CD14-positive monocyte (primary cell): ENCODE measurements at regions not wholly inside any gene's neighbourhood (a gene's known extent, or its start where the extent isn't known, plus 50 kb on each side); places are given as distances from the start of the nearest gene placed in this dataset.

ENCODE experiments used
- DNase-seq, 3 donors: peaks; one replicate each; pipeline ENCODE4 v3.0.0-alpha.2; 2011 to 2022
- H2AFZ ChIP-seq: 2 replicates; pipeline ENCODE4 v1.6.0; 2012; ENCODE audit warnings: mild to moderate bottlenecking, low read depth, low read length, inconsistent platforms; ENCODE audit not compliant: insufficient read depth, poor library complexity, severe bottlenecking
- H3K27ac ChIP-seq, 2 donors: 1 replicate in 1 of 2; 2 replicates in 1 of 2; pipeline ENCODE4 v1.5.1; 2012 to 2013; ENCODE audit warnings: low read length in 2 of 2, control low read depth in 1 of 2, inconsistent platforms in 1 of 2, low read depth in 1 of 2, mild to moderate bottlenecking in 1 of 2
- H3K27me3 ChIP-seq, 2 donors: one replicate each; pipeline versions ENCODE4 v1.6.0 to v1.6.1; 2011 to 2013; ENCODE audit warnings: low read length in 2 of 2; ENCODE audit not compliant: control insufficient read depth in 2 of 2, insufficient read depth in 2 of 2
- H3K36me3 ChIP-seq, 2 donors: replicated peaks in 1 of 2; 1 replicate in 1 of 2; 2 replicates in 1 of 2; pipeline versions ENCODE4 v1.5.1 to v1.6.1; 2012 to 2013; ENCODE audit warnings: low read length in 2 of 2, control low read depth in 1 of 2, inconsistent platforms in 1 of 2, mild to moderate bottlenecking in 1 of 2; ENCODE audit not compliant: insufficient read depth in 2 of 2, control insufficient read depth in 1 of 2
- H3K4me1 ChIP-seq, 2 donors: 1 replicate in 1 of 2; 2 replicates in 1 of 2; pipeline versions ENCODE4 v1.5.1 to v1.6.1; 2012 to 2013; ENCODE audit warnings: low read length in 2 of 2, control low read depth in 1 of 2, inconsistent platforms in 1 of 2, mild to moderate bottlenecking in 1 of 2, moderate library complexity in 1 of 2; ENCODE audit not compliant: insufficient read depth in 2 of 2, control insufficient read depth in 1 of 2
- H3K4me2 ChIP-seq: replicated peaks from 2 replicates; pipeline ENCODE3; 2012; ENCODE audit warnings: low read length, moderate library complexity, mild to moderate bottlenecking; ENCODE audit not compliant: poor library complexity, severe bottlenecking; ENCODE audit errors: extremely low read depth
- H3K4me3 ChIP-seq, 3 experiments: fragments of 200-600 bp in 1 of 3; sonication (generic) in 1 of 3; replicated peaks in 1 of 3; 1 replicate in 2 of 3; 2 replicates in 1 of 3; pipeline ENCODE4 v1.5.1; 2011 to 2013; ENCODE audit warnings: low read length in 3 of 3, mild to moderate bottlenecking in 3 of 3, control low read depth in 2 of 3, low read depth in 2 of 3, inconsistent platforms in 1 of 3, moderate library complexity in 1 of 3
- H3K79me2 ChIP-seq: 2 replicates; pipeline ENCODE4 v1.6.0; 2012; ENCODE audit warnings: mild to moderate bottlenecking, control low read depth, inconsistent platforms, low read length, moderate library complexity; ENCODE audit not compliant: insufficient read depth
- H3K9ac ChIP-seq: 2 replicates; pipeline ENCODE4 v1.6.0; 2017; ENCODE audit warnings: low read length, mild to moderate bottlenecking; ENCODE audit not compliant: insufficient read depth, poor library complexity, severe bottlenecking
- H3K9me3 ChIP-seq, 2 donors: replicated peaks in 1 of 2; 1 replicate in 1 of 2; 2 replicates in 1 of 2; pipeline versions ENCODE4 v1.5.1 to v1.6.1; 2012 to 2013; ENCODE audit warnings: low read length in 2 of 2, control low read depth in 1 of 2; ENCODE audit not compliant: control insufficient read depth in 1 of 2, insufficient read depth in 1 of 2
- H4K20me1 ChIP-seq: 2 replicates; pipeline ENCODE4 v1.6.0; 2012; ENCODE audit warnings: mild to moderate bottlenecking, low read length, control low read depth, moderate library complexity; ENCODE audit not compliant: insufficient read depth
- H3K27ac Mint-ChIP-seq, 7 donors: one replicate each; pipeline ENCODE4 v1.8.0; 2020; ENCODE audit warnings: mild to moderate bottlenecking in 7 of 7, mixed read lengths in 7 of 7, moderate library complexity in 6 of 7, inconsistent platforms in 2 of 7
- H3K27me3 Mint-ChIP-seq, 3 donors: one replicate each; pipeline ENCODE4 v1.8.0; 2021 to 2022; ENCODE audit warnings: low read depth in 3 of 3, mild to moderate bottlenecking in 3 of 3, mixed read lengths in 3 of 3, moderate library complexity in 3 of 3, inconsistent platforms in 1 of 3
- H3K36me3 Mint-ChIP-seq, 2 donors: one replicate each; pipeline ENCODE4 v1.8.0; 2020; ENCODE audit warnings: mixed read lengths in 2 of 2, inconsistent platforms in 1 of 2, mild to moderate bottlenecking in 1 of 2
- H3K4me1 Mint-ChIP-seq: one replicate; pipeline ENCODE4 v1.8.0; 2020; ENCODE audit warnings: mild to moderate bottlenecking, mixed read lengths
- H3K4me3 Mint-ChIP-seq, 2 donors: one replicate each; pipeline ENCODE4 v1.8.0; 2020; ENCODE audit warnings: mild to moderate bottlenecking in 2 of 2, mixed read lengths in 2 of 2, moderate library complexity in 1 of 2
- H3K9me3 Mint-ChIP-seq, 7 donors: one replicate each; pipeline ENCODE4 v1.8.0; 2020 to 2022; ENCODE audit warnings: mixed read lengths in 7 of 7, mild to moderate bottlenecking in 6 of 7, moderate library complexity in 6 of 7, inconsistent platforms in 2 of 7
- WGBS: methylation state at CpG from one replicate; pipeline ENCODE4 v1.1.5; 2013; ENCODE audit warnings: missing lambda C conversion rate; ENCODE audit not compliant: insufficient coverage; 5-methylcytosine and 5-hydroxymethylcytosine counted together
- intact Hi-C, 2 donors: fragments of 100-400 bp; cut with micrococcal nuclease; formaldehyde crosslinking; loops; one replicate each; pipeline versions ENCODE4 v1.15.0 to v1.15.1; 2023
- TF ChIP-seq, protein P1 (sequence below): fragments of 200-600 bp; IDR thresholded peaks from one replicate; pipeline ENCODE4 v1.8.0; 2022; ENCODE audit warnings: antibody characterized with exemption, mild to moderate bottlenecking

DNA sequence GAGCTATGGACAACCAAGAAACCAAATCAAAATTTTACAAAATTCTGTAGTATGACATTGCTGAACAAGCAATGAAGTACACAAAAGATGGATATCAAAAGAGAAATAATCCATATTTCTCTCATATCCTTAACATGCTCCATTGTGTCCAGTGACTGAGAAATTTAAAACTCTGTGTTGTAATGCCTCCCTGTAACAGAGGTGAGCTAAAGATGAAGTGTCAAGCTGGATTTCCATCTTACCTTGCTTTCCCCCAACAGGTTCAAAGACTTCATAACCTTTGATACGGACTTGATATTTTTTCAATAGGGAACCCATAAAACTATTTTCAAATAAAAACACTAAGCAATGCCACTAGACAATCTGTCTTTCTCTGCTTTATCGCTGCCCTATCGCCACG is 95.7 kb upstream of the SERTAD2 start:
- Histone ChIP-seq H3K9me3 (no peaks in the 10 kb centered on the region), H2AFZ (peak overlapping the region; percentile 75), H4K20me1 (no peaks in the 10 kb centered on the region), H3K27me3 (no peaks in the 10 kb centered on the region), H3K27ac (peak overlapping the region in 1 of 2 donors; percentile 100), H3K4me1 (peaks cover 39 to 44% of the 10 kb centered on the region in 2 donors), H3K36me3 (no peaks in the 10 kb centered on the region), H3K4me2 (peak overlapping the region; percentile 93), H3K9ac (peak overlapping the region; percentile 97), H3K4me3 (peak overlapping the region; percentile 85 to 98 (median 97)), H3K79me2 (peaks cover 48% of the 10 kb centered on the region)
- no peaks in the 10 kb centered on the region for H3K27me3 Mint-ChIP-seq
- H3K9me3 Mint-ChIP-seq = no peaks in the 10 kb centered on the region
- H3K4me3 Mint-ChIP-seq = peak overlapping the region; percentile 93 to 99
- intact Hi-C loops = no loop called here
- no peaks in the 10 kb centered on the region for H3K36me3 Mint-ChIP-seq
- peaks cover 33% of the 10 kb centered on the region for H3K4me1 Mint-ChIP-seq
- peak overlapping the region in 4 of 7 donors; percentile 57 to 99 (median 98) for H3K27ac Mint-ChIP-seq
- TF ChIP-seq, protein P1, sequence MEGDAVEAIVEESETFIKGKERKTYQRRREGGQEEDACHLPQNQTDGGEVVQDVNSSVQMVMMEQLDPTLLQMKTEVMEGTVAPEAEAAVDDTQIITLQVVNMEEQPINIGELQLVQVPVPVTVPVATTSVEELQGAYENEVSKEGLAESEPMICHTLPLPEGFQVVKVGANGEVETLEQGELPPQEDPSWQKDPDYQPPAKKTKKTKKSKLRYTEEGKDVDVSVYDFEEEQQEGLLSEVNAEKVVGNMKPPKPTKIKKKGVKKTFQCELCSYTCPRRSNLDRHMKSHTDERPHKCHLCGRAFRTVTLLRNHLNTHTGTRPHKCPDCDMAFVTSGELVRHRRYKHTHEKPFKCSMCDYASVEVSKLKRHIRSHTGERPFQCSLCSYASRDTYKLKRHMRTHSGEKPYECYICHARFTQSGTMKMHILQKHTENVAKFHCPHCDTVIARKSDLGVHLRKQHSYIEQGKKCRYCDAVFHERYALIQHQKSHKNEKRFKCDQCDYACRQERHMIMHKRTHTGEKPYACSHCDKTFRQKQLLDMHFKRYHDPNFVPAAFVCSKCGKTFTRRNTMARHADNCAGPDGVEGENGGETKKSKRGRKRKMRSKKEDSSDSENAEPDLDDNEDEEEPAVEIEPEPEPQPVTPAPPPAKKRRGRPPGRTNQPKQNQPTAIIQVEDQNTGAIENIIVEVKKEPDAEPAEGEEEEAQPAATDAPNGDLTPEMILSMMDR = no peak
- no peak for DNase-seq
- 29% methylated on average over 1 of the region's 4 CpGs for WGBS

DNA sequence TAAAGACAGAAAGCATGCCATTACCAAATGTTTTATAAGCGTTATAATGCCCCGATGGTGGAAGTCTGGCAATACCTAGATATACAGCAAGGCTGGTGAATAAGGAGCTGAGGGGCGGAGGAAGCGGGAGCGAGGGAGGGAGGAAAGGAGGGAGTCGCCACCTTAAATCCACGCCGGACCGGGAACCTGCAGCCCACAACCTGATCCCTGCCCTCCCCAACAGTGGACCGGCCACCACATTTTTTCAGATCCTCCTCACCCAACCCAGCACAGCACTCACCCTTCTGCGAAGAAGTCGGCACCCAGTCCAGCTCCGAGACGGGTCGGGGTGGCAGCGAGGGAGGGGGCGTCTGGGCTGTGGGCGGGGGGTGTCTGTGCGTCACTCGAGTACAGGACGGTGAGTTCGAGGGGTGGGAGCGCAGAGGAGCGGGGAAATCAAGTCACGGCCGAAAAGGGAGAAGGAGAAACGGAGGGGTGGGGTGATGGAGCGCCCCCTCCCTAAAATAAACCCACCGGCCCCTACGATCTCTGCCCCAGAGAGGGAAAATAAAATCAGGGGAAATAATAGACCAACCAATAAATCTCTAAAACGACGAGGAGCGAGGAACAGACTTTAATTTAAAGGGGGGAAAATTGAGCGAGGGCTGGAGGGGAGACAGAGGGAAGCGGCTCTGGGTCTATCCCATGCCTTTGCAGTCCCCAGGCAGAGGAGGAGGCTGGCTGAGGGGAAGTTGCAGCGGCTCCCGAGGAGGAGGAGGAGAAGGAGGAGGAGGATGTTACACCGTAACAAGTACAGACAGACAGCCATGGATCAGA is 96.5 kb upstream of the SERTAD2 start:
- Histone ChIP-seq H3K9me3 (no peaks in the 10 kb centered on the region), H3K27me3 (no peaks in the 10 kb centered on the region), H3K4me1 (peaks cover 39 to 43% of the 10 kb centered on the region in 2 donors), H4K20me1 (no peaks in the 10 kb centered on the region), H3K79me2 (peaks cover 47% of the 10 kb centered on the region), H2AFZ (peak overlapping the region; percentile 75), H3K4me2 (peak overlapping the region; percentile 93), H3K9ac (peak overlapping the region; percentile 97), H3K27ac (peak overlapping the region; percentile 99 to 100), H3K4me3 (peak overlapping the region; percentile 85 to 98 (median 97)), H3K36me3 (no peaks in the 10 kb centered on the region)
- intact Hi-C loops = loop anchor here (2.0 to 5.0 kb wide), 3 partner anchors 97 to 117 kb away; partner anchors contain the start of gene SERTAD2 (in 1 of the 2)
- 0% methylated on average over 4 of the region's 38 CpGs for WGBS
- no peaks in the 10 kb centered on the region for H3K9me3 Mint-ChIP-seq
- no peaks in the 10 kb centered on the region for H3K27me3 Mint-ChIP-seq
- H3K4me1 Mint-ChIP-seq = peaks cover 33% of the 10 kb centered on the region
- DNase-seq = peak in 1 of 3 donors; percentile 48
- TF ChIP-seq, protein P1 = peak; percentile 18
- peak overlapping the region; percentile 93 to 99 for H3K4me3 Mint-ChIP-seq
- H3K36me3 Mint-ChIP-seq = no peaks in the 10 kb centered on the region
- H3K27ac Mint-ChIP-seq = peak overlapping the region; percentile 98 to 100 (median 99)
